Right hindlimb (tissue), 1 donor: ENCODE measurements at regions not wholly inside any gene's neighbourhood (a gene's known extent, or its start where the extent isn't known, plus 50 kb on each side); places are given as distances from the start of the nearest gene placed in this dataset.

ENCODE experiments used
- DNase-seq: peaks from one replicate; pipeline ENCODE4 v3.0.0-alpha.2; 2018

GRCh38 chr1:87636198-87636892 lies 307.7 kb downstream of the LMO4 start:
- DNase-seq = no peak

- DNase-seq = no peak
Measured at GRCh38 chr1:87638636-87639035, 310.0 kb downstream of the LMO4 start.

GRCh38 chr1:87641996-87642395 lies 313.3 kb downstream of the LMO4 start:
- no peak for DNase-seq

DNA sequence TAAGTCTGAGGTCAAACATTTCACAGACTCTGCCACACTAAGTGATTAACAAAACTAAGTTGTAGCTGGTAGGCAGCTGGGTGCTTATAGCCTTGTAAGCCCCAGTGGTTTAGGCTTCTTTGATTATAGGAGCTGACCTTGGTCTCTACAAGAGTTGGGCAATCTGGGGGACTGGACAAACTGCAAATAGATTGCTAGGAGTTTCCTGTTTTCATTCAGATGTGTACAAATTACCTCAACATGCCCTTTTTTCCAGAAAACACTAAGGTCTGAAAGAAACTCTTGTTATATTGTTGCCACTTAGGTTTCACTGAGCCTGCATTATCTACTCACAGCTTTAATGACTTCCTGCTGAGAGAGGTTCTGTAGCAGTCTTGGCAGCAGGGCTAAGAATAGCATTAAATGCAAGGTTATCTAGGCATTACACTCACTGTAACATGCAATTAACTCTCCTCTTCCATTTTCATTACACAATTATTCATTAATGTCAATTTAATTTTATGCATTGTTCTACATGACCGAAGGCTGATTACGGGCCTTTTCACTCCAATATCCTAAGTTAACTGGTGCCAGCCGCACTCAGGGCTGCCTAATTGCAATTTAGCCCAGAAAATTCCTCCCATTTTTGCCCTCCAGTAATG lies 314.0 kb downstream of the LMO4 start:
- no peak for DNase-seq

GRCh38 chr1:87644033-87644578 lies 315.4 kb downstream of the LMO4 start:
- no peak for DNase-seq

- DNase-seq = no peak
Measured at GRCh38 chr1:87644579-87645190, 316.0 kb downstream of the LMO4 start.

DNA sequence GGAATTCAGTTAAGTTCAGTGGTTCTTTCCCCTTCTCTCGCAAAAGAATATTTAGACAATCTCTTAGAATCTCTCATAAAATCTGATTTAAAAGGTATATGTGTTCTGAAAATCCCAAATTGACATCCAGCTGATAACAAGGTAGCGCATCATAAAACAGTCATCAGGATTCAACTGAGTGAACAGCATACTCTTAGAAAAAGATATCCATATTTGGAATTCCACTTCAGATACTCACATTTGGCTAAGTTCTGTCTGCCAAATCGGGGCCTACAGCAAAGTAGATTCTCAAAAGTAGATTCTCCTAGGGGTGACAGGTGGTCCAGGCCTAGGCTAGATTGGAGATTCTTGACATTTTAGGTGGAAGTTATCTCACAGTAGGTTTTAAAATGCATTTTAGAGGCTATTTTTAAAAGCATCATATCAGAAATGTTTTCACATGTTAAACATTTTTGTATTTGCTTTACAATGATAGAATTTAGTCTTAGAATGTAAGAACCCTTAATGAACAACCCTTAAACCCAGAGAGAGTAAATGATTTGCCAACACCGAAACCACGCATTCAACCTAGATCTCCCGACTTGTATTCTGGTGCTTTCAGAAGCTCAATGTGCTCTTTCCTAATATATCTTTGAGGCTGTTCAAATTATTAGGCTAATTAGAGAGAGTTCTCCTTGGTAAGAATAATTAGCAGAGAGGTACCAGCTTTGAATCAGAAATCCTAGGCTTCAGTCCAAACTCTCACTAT lies 318.9 kb downstream of the LMO4 start:
- no peak for DNase-seq

DNA sequence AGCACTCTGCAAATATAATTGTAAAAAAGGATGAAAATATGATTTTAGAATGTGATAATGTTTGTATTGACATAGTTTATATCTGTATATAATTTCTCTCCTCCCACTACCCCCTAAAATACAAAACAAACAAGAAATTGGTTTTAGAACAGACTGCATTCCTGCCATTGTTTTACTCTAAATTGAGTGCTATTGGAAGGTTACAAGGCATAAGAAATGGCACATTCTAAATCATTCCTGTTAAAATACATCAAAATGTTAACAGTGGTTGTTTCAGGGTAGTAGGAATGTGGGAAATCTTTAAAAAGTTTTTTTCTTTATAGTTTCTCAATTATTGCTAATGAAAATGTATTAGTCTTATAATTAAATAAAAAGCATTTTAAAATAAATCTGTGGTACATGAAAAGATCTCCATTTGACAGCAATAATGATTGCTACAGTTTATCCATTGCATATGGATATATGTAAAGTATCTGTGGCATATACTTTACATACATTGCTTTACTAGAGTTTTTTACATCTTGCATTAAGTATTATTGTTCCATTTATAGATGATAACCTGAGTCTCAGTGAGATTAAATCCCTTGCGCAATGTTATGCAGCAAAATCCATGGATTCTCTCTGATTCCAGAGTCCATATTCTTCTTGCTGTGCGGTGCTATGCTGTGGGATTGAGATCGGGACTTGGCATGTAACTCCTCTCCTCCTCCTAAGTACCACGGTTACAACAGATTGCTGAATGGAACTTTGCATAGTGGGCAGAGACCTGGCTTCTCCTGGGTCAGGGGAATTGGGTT lies 319.8 kb downstream of the LMO4 start:
- no peak for DNase-seq

- DNase-seq = peak; percentile 33
Measured at GRCh38 chr1:87650306-87650705, 321.6 kb downstream of the LMO4 start.

DNA sequence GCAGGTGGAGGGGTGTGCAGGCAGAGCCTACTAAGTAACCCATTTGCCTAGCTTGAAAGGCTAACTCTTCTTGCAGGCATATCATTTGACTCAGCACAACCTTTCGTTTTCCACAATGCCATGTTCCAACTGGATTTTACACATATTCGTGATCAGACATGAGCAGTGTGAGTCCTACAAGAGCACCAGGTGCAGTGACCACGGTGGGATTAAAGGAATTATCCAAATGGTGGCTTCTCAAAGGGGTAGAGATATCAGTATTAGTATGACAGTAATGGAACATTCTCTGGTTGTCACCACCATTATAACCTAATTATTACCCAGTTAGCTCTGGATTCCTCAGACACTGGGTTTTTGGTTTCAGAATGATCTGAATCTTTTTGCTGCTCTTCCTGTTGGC lies 323.5 kb downstream of the LMO4 start:
- DNase-seq = no peak

DNA sequence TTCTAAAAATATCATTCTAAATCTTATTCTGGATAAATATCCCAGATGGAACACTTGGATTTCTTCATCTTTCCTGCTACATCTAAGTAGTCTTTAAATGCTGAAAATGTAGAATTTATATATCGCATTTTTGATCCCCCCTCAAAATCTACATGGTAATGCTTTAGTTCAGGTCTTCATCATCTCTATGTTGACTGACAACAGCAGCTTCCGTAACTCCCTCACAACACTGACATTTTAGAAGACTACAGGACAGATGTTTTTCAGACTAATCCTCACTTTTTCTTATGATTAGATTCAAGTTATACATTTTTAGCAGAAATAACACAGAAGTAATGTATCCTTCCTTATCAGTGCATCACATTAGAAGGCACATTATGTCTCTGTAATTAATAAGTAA lies 336.5 kb downstream of the LMO4 start:
- DNase-seq = no peak

DNA sequence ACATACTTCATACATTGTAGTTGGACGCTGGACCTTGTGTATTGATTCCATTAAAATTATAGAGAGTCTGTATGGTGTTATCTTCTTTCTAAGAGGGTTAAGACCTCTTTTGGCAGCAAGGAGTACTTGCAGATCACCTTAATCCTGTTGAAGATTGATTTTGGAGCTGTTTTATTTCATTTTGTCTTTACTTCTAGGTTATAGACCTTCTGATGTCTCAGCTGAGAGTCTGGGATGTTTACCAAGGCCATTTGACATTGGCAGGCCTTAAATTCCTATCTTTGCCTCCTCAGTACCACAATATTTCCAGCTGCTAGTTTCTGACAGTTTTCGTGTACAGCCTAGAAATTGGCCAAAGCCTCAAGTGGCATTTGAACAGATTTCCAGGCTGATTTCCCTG lies 338.0 kb downstream of the LMO4 start:
- DNase-seq = no peak

DNA sequence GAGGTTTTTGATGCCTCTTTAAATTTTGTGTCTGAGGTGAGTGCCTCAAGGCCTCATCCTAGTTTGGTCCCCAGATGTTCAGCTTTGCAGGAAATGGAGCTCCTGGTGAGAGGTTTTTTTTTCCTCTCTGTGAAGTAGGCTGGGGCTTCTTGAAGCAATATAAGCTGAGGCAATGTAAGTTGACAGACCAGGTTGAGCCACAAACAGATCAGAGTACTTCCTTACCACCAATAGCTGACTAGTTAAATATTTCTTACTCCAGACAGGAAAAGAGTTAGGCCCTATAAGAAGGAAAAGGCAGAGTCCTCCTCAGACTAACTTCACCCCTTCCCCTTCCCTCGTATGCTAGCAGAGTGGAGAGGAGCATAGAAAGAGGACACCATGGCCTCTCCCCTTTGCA lies 341.0 kb downstream of the LMO4 start:
- DNase-seq = no peak

DNA sequence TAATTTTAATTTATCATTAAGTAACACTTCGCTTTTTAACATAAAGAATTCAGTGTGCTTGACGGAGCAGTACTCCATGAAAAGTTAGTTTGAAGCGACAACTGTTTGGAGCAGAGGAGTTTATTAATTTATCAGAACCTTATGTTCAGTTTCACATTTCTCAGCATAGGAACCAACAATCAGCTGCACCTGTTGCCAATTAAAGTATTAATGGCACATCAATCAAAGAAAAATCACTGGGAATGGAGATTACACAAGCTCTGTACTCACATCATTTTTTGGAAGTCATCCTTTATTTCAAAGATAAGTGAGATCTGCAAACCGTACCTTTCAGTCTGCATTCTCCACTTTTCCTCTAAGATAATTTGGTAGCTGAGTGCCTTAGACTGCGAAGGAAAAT lies 344.6 kb downstream of the LMO4 start:
- no peak for DNase-seq

GRCh38 chr1:87673748-87674147 lies 345.1 kb downstream of the LMO4 start:
- DNase-seq = no peak

- DNase-seq = no peak
Measured at GRCh38 chr1:87674791-87675190, 346.1 kb downstream of the LMO4 start.

GRCh38 chr1:87678266-87678665 lies 349.6 kb downstream of the LMO4 start:
- DNase-seq = no peak

DNA sequence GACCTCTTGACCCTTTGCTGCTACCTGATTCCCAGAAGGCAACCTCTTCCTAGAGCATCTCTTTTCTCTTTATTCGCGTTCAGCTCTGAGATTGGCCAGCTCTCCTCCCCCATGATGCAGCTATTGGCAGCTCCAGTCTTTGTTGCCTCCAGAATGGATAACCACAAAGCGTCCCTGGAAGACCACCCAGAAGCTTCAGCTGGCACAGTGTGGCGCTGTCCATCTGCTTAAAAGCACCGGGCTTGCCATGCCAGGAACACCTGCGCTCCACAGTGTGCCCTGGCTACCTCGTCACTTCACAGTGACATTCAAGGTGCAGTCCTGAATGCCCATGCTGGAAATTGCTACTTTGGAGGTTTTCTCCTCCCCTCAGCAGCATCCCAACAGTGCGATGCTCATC lies 353.9 kb downstream of the LMO4 start:
- no peak for DNase-seq

DNA sequence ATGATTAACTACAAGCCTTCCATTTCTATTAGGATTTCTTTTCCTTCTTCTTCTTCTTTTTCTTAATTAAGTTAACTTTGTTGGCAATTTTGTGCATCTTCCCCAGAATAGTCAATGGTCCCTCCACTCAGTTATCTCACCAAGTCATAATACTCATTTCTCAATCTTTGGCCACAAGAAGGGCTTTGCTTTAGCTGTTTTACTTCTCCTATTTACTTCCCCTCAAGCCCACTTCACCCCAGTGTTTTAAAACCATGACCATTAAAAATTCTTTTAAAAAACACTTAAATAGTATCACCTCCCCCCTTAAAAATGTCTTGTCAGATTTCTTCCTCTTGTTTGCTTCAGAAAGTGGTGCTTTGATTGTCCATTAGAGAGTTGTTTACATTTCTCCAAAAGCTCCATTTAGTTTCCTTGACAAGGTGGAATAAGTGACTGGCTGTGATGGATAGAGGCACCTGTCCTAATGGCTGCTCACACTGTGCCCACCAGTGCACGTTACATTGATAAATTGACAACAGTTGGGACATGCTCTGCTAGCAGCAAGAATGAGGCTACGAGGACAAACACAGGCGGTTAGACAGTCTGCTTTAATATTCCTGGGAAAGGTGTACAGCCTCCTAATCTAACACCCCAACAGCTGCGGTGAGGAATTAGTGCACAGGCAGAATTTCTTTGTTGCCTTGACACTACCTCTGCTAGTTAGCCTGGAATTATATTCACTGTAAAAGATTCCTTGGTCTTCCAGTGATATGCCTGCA lies 354.7 kb downstream of the LMO4 start:
- no peak for DNase-seq

- DNase-seq = peak; percentile 35
Measured at GRCh38 chr1:87684194-87684593, 355.5 kb downstream of the LMO4 start.

GRCh38 chr1:87684713-87685205 lies 356.1 kb downstream of the LMO4 start:
- peak; percentile 42 for DNase-seq
